ENCODE measurements at regions not wholly inside any gene's neighbourhood (a gene's known extent, or its start where the extent isn't known, plus 50 kb on each side); places are given as distances from the start of the nearest gene placed in this dataset.

DNA sequence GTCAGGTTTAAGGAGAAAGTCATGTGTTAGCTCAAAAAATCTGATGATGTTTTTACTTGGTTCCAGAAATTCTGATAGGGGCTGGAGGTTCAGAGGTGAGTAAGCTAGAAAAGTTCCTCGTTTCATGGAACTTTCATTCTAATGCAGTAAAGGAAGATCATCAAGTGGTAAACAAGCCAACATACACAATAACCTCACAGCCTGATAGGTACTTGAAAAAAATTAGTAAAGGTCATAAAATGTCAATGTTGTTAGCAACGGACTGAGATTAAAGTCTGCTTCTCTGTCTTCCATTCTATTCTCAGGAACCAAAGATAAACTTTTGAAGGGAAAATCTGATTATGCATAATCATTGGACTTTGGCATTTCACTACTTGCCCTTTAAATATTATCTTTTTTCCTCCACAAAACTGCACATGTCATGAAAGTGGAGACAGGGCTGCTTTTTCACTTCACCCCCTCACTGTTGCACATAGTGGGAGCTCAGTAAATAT, 165.4 kb upstream of the MAF start:
- DNase-seq: no peak

GRCh38 chr16:79765431-79765830, 164.9 kb upstream of the MAF start:
- DNase-seq: no peak

GRCh38 chr16:79764415-79765110, 164.0 kb upstream of the MAF start:
- no peak for DNase-seq

GRCh38 chr16:79762217-79762616, 161.7 kb upstream of the MAF start:
- no peak for DNase-seq

GRCh38 chr16:79758615-79759346, 158.2 kb upstream of the MAF start:
- no peak for DNase-seq

DNA sequence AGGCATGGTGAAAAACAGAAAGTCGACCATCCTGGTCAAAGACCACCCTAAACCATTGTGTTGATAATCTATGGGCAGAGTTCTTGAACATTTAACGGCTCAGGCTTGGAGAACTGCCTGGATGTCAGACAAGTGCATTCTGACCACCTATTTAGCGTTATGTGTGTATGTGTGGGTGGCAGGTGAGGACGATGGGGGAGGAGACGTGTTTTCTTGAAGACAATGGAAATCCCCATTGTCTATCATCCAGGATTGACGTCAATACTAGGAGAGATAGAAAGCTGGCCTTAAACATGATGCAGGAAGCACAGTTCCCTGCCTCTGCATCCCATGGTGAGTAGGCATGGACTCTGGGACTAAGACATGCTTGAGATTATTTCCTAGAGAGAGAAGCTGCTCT, 157.4 kb upstream of the MAF start:
- DNase-seq: no peak

- no peak for DNase-seq
Measured at GRCh38 chr16:79757163-79757562, 156.6 kb upstream of the MAF start.

DNA sequence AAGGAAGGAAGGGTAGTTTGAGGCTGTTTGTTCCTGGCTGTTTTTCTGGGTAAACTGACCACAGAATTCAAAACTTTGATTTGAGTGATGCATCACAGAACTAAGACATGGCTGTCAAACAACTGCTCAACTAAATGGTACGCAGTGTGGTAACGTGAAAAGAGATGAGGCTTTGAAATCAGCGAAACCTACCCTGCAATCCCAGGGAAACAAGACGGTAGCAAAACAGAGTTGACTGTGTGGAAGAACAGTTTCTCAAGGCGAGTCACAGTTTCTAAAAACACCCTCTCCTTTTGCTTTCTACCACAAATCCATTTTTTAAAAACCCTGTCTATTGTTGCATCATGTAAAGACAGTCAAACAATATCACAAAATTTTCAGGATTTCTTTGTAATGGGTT, 156.0 kb upstream of the MAF start:
- no peak for DNase-seq

- DNase-seq: no peak
Measured at GRCh38 chr16:79754501-79754900, 154.0 kb upstream of the MAF start.

- no peak for DNase-seq
Measured at GRCh38 chr16:79754081-79754480, 153.5 kb upstream of the MAF start.

GRCh38 chr16:79753286-79753685, 152.7 kb upstream of the MAF start:
- DNase-seq: no peak

GRCh38 chr16:79752396-79752795, 151.9 kb upstream of the MAF start:
- no peak for DNase-seq

- DNase-seq: no peak
Measured at GRCh38 chr16:79751471-79752184, 151.1 kb upstream of the MAF start.

DNA sequence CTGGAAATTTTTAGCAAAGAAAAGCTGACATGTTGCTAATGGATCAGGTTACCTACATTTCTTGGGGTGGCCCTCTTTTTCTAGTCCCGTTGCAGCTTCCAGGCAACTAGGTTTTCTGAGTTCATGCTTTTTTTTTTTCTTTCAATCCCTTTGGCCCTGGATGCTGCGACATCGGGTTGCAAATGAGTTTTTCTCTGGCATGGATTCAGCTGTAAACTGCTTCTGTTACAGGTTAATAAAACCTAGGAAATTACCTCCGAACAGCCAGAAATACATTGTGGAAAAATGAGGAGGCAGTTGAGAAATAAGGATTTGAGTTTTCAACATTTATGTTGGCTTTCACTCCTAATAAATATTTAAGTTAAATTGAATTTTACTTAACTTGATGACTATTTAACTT, 149.8 kb upstream of the MAF start:
- DNase-seq: no peak

DNA sequence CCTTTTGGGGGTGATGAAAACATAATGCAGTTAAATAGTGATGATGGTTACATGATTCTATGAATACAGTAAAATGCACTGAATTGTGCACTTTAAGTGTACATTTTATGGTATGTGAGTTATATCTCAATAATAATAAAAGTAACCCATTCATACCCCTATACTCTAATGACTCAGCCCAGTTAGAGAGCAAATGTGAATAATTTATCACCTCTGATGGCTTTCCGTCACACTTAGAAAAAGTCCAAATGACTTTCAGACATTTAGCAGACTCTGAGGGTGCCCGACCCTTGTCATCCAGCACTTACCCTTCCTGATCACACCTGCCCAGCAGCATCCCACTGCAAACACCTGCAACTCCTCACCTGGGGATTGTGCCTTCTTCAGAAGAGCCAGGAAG, 148.1 kb upstream of the MAF start:
- DNase-seq: no peak

- DNase-seq: no peak
Measured at GRCh38 chr16:79747688-79748087, 147.2 kb upstream of the MAF start.

DNA sequence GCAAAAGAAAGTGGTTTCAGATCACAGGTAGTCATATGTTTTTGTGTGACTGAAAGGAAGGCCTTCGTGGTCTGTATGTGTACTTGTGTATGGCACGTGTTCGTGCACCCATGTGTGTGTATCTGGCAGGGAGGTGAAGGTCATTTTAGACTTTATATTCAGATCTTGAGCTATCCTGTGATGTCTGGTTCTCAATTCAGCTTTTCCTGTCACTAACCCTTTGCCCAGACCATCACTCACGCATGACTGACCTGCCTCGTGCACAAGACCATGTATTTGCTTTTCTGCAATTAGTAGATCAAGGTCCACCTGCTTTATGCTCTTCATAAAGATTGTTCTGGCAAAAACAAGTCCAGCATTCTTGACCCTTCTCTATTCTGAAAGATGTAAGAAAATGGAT, 139.7 kb upstream of the MAF start:
- no peak for DNase-seq

- no peak for DNase-seq
Measured at GRCh38 chr16:79735271-79735670, 134.7 kb upstream of the MAF start.

- no peak for DNase-seq
Measured at GRCh38 chr16:79734721-79735120, 134.2 kb upstream of the MAF start.

DNA sequence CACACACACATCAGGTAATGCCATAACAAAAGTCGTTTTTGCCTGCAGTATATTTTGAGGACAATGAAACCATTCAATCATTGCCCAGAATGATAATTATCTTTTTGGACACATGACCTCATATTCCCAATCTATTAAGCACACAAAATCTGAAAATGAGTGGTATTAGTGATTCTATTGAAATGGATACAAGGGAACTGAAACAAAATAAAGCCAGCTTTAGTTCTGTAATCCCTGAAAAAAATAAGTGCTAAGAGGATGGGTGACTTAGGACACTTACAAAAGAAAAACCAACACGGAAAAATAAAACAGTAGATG, 128.3 kb upstream of the MAF start:
- DNase-seq: no peak

- DNase-seq: no peak
Measured at GRCh38 chr16:79728048-79728922, 127.7 kb upstream of the MAF start.

- no peak for DNase-seq
Measured at GRCh38 chr16:79726902-79727301, 126.4 kb upstream of the MAF start.

DNA sequence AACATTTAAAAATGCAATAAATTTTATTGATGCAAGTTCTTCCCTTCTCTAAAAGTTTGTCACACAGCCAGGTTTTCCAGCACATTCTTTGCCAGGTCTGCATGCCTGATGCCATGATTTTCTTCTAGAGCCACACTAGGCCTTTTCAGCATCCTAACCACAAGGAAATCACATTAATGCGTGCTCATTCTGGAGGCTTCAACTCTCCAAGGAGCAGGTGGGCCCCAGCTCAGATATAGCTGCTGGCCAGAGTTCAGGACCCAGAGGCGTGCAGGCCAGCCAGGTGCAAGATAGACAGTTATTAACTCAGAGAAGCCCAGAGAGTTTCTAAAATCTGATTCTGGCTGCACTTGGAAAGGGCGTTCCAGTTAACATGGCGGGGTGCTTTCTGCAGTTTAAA, 124.5 kb upstream of the MAF start:
- DNase-seq: no peak

Data from activated T-cell treated with anti-CD3 and anti-CD28 coated beads for 4 hours (primary cell).